Nephron progenitor cell (in vitro differentiated cells): ENCODE measurements at regions not wholly inside any gene's neighbourhood (a gene's known extent, or its start where the extent isn't known, plus 50 kb on each side); places are given as distances from the start of the nearest gene placed in this dataset.
A peak's percentile ranks its signal among the peaks of the same experiment; 100 is the strongest.

ENCODE experiments used
- DNase-seq: peaks from one replicate; pipeline ENCODE4 v3.0.0; 2021
- H3K27ac Mint-ChIP-seq: 2 replicates; pipeline ENCODE4 v1.8.0; 2021; ENCODE audit warnings: mild to moderate bottlenecking, moderate library complexity, mixed read lengths
- H3K27me3 Mint-ChIP-seq: 2 replicates; pipeline ENCODE4 v1.8.0; 2021; ENCODE audit warnings: mild to moderate bottlenecking, low read depth, mixed read lengths; ENCODE audit not compliant: poor library complexity
- H3K36me3 Mint-ChIP-seq: 2 replicates; pipeline ENCODE4 v1.8.0; 2021; ENCODE audit warnings: low read depth, mixed read lengths
- H3K4me1 Mint-ChIP-seq: 2 replicates; pipeline ENCODE4 v1.8.0; 2021; ENCODE audit warnings: mixed read lengths
- H3K4me3 Mint-ChIP-seq: 2 replicates; pipeline ENCODE4 v1.8.0; 2021; ENCODE audit warnings: mild to moderate bottlenecking, moderate library complexity, mixed read lengths
- H3K9me3 Mint-ChIP-seq: 2 replicates; pipeline ENCODE4 v1.8.0; 2021; ENCODE audit warnings: mild to moderate bottlenecking, moderate library complexity, mixed read lengths
- CTCF ChIP-seq: fragments of 200-600 bp; sonication (generic); IDR thresholded peaks from 2 replicates; pipeline ENCODE4 v1.5.0; 2021; ENCODE audit warnings: antibody characterized with exemption

- peaks cover under 1% of the 10 kb centered on the region for H3K36me3 Mint-ChIP-seq
- no peak overlapping the region for H3K27ac Mint-ChIP-seq
- TF ChIP-seq CTCF = no peak
- H3K27me3 Mint-ChIP-seq = no peaks in the 10 kb centered on the region
- H3K9me3 Mint-ChIP-seq = peaks cover 8% of the 10 kb centered on the region
- H3K4me1 Mint-ChIP-seq = peaks cover 64% of the 10 kb centered on the region
- H3K4me3 Mint-ChIP-seq = peak overlapping the region; percentile 24
- no peak for DNase-seq
Measured at GRCh38 chr12:42760550-42760949, 171.0 kb upstream of the PRICKLE1 start.

GRCh38 chr12:42759622-42760273 lies 170.2 kb upstream of the PRICKLE1 start:
- H3K27ac Mint-ChIP-seq = no peak overlapping the region
- H3K4me1 Mint-ChIP-seq = peaks cover 69% of the 10 kb centered on the region
- peaks cover 11% of the 10 kb centered on the region for H3K9me3 Mint-ChIP-seq
- TF ChIP-seq CTCF = no peak
- H3K4me3 Mint-ChIP-seq = no peak overlapping the region
- DNase-seq = no peak
- no peaks in the 10 kb centered on the region for H3K27me3 Mint-ChIP-seq
- peaks cover 5% of the 10 kb centered on the region for H3K36me3 Mint-ChIP-seq

GRCh38 chr12:42758806-42759205 lies 169.3 kb upstream of the PRICKLE1 start:
- Mint-ChIP-seq H3K27me3 (no peaks in the 10 kb centered on the region), H3K4me1 (peaks cover 69% of the 10 kb centered on the region)

GRCh38 chr12:42757624-42758119 lies 168.1 kb upstream of the PRICKLE1 start:
- peaks cover 15% of the 10 kb centered on the region for H3K36me3 Mint-ChIP-seq
- no peak for DNase-seq
- no peak for TF ChIP-seq CTCF
- H3K9me3 Mint-ChIP-seq = peaks cover 16% of the 10 kb centered on the region
- no peaks in the 10 kb centered on the region for H3K27me3 Mint-ChIP-seq
- no peak overlapping the region for H3K4me3 Mint-ChIP-seq
- H3K27ac Mint-ChIP-seq = peak overlapping the region; percentile 96
- peaks cover 67% of the 10 kb centered on the region for H3K4me1 Mint-ChIP-seq

More at GRCh38 chr12:42758806-42759205, 169.3 kb upstream of the PRICKLE1 start:
- TF ChIP-seq CTCF = no peak
- DNase-seq = no peak
- Mint-ChIP-seq H3K9me3 (peaks cover 8% of the 10 kb centered on the region), H3K4me3 (no peak overlapping the region), H3K27ac (no peak overlapping the region), H3K36me3 (peaks cover 5% of the 10 kb centered on the region)

- Mint-ChIP-seq H3K4me3 (peak overlapping the region; percentile 6), H3K9me3 (peaks cover 19% of the 10 kb centered on the region), H3K27me3 (no peaks in the 10 kb centered on the region), H3K4me1 (peaks cover 61% of the 10 kb centered on the region), H3K27ac (peak overlapping the region; percentile 96), H3K36me3 (peaks cover 22% of the 10 kb centered on the region)
- peak; percentile 39 for DNase-seq
- TF ChIP-seq CTCF = no peak
Measured at GRCh38 chr12:42756841-42757623, 167.5 kb upstream of the PRICKLE1 start.
